ENCODE measurements at regions not wholly inside any gene's neighbourhood (a gene's known extent, or its start where the extent isn't known, plus 50 kb on each side); places are given as distances from the start of the nearest gene placed in this dataset.
"Not testable (repeated sequence)": the region's sequence is repeated elsewhere in the genome, so short reads cannot be mapped to it uniquely, and the experiment has no call there.

DNA sequence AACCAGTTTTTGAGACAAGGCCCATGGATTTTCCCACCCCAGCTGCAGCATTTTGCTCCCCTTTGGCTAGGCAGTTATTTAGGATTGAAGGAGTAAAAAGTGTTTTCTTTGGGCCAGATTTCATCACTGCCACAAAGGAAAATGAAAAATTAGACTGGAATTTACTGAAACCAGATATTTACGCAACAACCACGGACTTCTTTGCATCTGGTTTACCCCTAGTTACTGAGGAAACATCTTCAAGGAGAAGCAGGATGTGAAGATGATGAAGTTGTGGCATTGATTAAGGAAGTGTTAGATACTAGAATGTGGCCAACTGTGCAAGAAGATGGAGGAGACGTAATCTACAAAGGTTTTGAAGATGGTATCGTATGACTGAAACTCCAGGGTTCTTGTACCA is 165.2 kb upstream of the MYRIP start:
- Histone ChIP-seq H3K4me2 (no peak overlapping the region), H3K79me2 (ENCODE audit: low read depth) (no peaks in the 10 kb centered on the region), H3K9me3 (ENCODE audit: insufficient read depth, low read depth) (no peaks in the 10 kb centered on the region), H3K27me3 (ENCODE audit: insufficient read depth, low read depth) (no peaks in the 10 kb centered on the region), H3F3A (ENCODE audit: insufficient read depth, low read depth) (no peaks in the 10 kb centered on the region; the same call in 1 of the 2 replicates), H4K20me1 (ENCODE audit: insufficient read depth) (no peaks in the 10 kb centered on the region), H3K36me3 (ENCODE audit: low read depth) (no peaks in the 10 kb centered on the region), H3K9me2 (ENCODE audit: insufficient read depth) (no peaks in the 10 kb centered on the region; the same call in 1 of the 2 replicates), H3K27ac (no peak overlapping the region), H3K4me3 (no peak overlapping the region), H3K4me1 (replicated peaks; ENCODE audit: insufficient read depth) (peaks cover 9% of the 10 kb centered on the region), H2AFZ (no peak overlapping the region; the same call in 1 of the 2 replicates)
- POLR2A ChIA-PET (ENCODE audit: unreplicated experiment): no interaction called here
- TF ChIP-seq EZH2 (IDR thresholded peaks at IDR 0.05; ENCODE audit: low read depth): no peak
- TF ChIP-seq, protein P1, sequence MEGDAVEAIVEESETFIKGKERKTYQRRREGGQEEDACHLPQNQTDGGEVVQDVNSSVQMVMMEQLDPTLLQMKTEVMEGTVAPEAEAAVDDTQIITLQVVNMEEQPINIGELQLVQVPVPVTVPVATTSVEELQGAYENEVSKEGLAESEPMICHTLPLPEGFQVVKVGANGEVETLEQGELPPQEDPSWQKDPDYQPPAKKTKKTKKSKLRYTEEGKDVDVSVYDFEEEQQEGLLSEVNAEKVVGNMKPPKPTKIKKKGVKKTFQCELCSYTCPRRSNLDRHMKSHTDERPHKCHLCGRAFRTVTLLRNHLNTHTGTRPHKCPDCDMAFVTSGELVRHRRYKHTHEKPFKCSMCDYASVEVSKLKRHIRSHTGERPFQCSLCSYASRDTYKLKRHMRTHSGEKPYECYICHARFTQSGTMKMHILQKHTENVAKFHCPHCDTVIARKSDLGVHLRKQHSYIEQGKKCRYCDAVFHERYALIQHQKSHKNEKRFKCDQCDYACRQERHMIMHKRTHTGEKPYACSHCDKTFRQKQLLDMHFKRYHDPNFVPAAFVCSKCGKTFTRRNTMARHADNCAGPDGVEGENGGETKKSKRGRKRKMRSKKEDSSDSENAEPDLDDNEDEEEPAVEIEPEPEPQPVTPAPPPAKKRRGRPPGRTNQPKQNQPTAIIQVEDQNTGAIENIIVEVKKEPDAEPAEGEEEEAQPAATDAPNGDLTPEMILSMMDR (conservative IDR thresholded peaks at IDR 0.05): no peak
- CTCF ChIA-PET: no interaction called here
- no TSS peak for BruUV-seq (replicated peaks)
- DNase-seq: no peak
- intact Hi-C loops (cut with micrococcal nuclease; ENCODE audit: unreplicated experiment): no loop called here

DNA sequence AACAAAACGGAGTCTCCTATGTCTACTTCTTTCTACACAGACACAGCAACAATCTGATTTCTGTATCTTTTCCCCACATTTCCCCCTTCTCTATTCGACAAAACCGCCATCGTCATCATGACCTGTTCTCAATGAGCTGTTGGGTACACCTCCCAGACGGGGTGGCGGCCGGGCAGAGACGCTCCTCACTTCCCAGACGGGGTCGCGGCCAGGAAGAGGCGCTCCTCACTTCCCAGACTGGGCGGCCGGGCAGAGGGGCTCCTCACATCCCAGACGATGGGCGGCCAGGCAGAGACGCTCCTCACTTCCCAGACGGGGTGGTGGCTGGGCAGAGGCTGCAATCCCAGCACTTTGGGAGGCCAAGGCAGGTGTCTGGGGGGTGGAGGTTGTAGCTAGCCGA is 158.2 kb upstream of the MYRIP start:
- H3K36me3 ChIP-seq (ENCODE audit: low read depth); H3K27me3 ChIP-seq (ENCODE audit: insufficient read depth, low read depth); H3K9me3 ChIP-seq (ENCODE audit: insufficient read depth, low read depth); H3K9me2 ChIP-seq (ENCODE audit: insufficient read depth); H2AFZ ChIP-seq; intact Hi-C loops (cut with micrococcal nuclease; ENCODE audit: unreplicated experiment); POLR2A ChIA-PET (ENCODE audit: unreplicated experiment); H3K27ac ChIP-seq; H4K20me1 ChIP-seq (ENCODE audit: insufficient read depth); H3K4me1 ChIP-seq (replicated peaks; ENCODE audit: insufficient read depth); H3K4me3 ChIP-seq; BruUV-seq (replicated peaks); CTCF ChIA-PET; H3K4me2 ChIP-seq; H3K79me2 ChIP-seq (ENCODE audit: low read depth); DNase-seq; H3F3A ChIP-seq (ENCODE audit: insufficient read depth, low read depth): not testable (repeated sequence)

DNA sequence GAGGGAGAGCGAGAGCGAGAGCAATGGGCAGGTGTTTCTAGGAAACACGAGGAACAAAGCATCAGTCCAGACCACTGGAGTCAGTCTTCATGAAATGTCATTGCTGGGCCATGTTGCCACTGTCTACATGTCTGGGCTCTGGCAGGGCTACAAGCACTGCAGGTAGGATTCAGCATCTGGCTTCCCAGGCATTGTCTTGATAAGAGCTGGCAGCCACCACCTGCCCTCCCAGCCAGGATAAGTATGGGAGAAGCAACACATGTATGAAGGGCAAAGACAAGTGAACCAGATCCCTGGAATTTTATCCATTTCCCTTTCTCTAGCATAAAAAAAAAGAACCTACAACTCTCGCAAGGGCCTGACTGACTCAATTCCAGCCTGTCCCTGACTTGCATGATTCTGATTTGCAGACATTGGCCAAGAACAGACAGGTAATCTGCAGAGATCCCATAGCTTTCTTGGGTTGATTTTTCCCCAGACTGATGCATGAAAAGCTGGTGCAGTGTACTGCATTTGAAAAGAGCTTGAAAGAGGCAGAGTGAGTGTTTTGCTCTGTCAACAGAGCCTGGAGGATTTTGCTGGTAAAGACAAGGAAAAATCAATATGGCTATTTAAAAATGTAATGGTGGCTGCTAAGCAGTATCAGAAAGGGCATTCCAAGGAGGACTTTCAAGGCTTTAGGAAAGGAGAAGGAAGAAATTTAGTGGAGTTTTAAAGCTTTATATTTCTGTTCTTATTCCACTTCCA is 157.2 kb upstream of the MYRIP start:
- Histone ChIP-seq H3K27me3 (ENCODE audit: insufficient read depth, low read depth) (no peaks in the 10 kb centered on the region), H3K4me2 (no peak overlapping the region), H3K9me3 (ENCODE audit: insufficient read depth, low read depth) (no peaks in the 10 kb centered on the region), H3K27ac (no peak overlapping the region), H4K20me1 (ENCODE audit: insufficient read depth) (no peaks in the 10 kb centered on the region), H3F3A (ENCODE audit: insufficient read depth, low read depth) (no peaks in the 10 kb centered on the region), H2AFZ (no peak overlapping the region), H3K4me1 (replicated peaks; ENCODE audit: insufficient read depth) (no peaks in the 10 kb centered on the region), H3K79me2 (ENCODE audit: low read depth) (no peaks in the 10 kb centered on the region), H3K36me3 (ENCODE audit: low read depth) (no peaks in the 10 kb centered on the region), H3K9me2 (ENCODE audit: insufficient read depth) (no peaks in the 10 kb centered on the region), H3K4me3 (no peak overlapping the region)
- DNase-seq: no peak
- ChIA-PET POLR2A (ENCODE audit: unreplicated experiment) (no interaction called here), CTCF (no interaction called here)
- BruUV-seq (replicated peaks): no TSS peak
- no peak for TF ChIP-seq EZH2 (IDR thresholded peaks at IDR 0.05; ENCODE audit: low read depth)
- TF ChIP-seq, protein P1 (conservative IDR thresholded peaks at IDR 0.05): no peak
- intact Hi-C loops (cut with micrococcal nuclease; ENCODE audit: unreplicated experiment): no loop called here

DNA sequence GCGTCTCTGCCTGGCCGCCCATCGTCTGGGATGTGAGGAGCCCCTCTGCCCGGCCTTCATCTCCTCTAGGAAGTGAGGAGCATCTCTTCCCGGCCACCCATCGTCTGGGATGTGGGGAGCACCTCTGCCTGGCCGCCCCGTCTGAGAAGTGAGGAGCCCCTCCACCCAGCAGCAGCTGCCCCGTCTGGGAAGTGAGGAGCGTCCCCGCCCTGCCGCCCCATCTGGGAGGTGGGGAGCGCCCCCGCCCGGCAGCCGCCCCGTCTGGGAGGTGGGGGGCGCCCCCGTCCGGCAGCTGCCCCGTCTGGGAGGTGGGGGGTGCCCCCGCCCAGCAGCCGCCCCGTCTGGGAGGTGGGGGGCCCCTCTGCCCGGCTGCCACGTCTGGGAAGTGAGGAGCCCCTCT is 153.7 kb upstream of the MYRIP start:
- H3K27ac ChIP-seq, DNase-seq, CTCF ChIA-PET: not testable (repeated sequence)

More for the DNA sequence above, 153.7 kb upstream of the MYRIP start:
- H2AFZ ChIP-seq; H3K27me3 ChIP-seq (ENCODE audit: insufficient read depth, low read depth); H3K9me2 ChIP-seq (ENCODE audit: insufficient read depth); H3K79me2 ChIP-seq (ENCODE audit: low read depth); intact Hi-C loops (cut with micrococcal nuclease; ENCODE audit: unreplicated experiment); BruUV-seq (replicated peaks); H3K9me3 ChIP-seq (ENCODE audit: insufficient read depth, low read depth); H3K36me3 ChIP-seq (ENCODE audit: low read depth); H3K4me3 ChIP-seq; H3F3A ChIP-seq (ENCODE audit: insufficient read depth, low read depth); H3K4me2 ChIP-seq; H3K4me1 ChIP-seq (replicated peaks; ENCODE audit: insufficient read depth); H4K20me1 ChIP-seq (ENCODE audit: insufficient read depth); POLR2A ChIA-PET (ENCODE audit: unreplicated experiment): not testable (repeated sequence)
